GM12874 (cell line): ENCODE measurements at regions not wholly inside any gene's neighbourhood (a gene's known extent, or its start where the extent isn't known, plus 50 kb on each side); places are given as distances from the start of the nearest gene placed in this dataset.

Experiments used
- CTCF ChIP-seq: IDR thresholded peaks from 2 replicates; pipeline ENCODE4 v1.5.1; 2011; ENCODE audit warnings: low read depth, mild to moderate bottlenecking, control low read depth, low read length, moderate library complexity; ENCODE audit not compliant: insufficient read depth

GRCh38 chr13:60328073-60328472 lies 68.9 kb upstream of the TDRD3 start:
- TF ChIP-seq CTCF: no peak

GRCh38 chr13:60329221-60329923 lies 67.6 kb upstream of the TDRD3 start:
- peak; percentile 46 for TF ChIP-seq CTCF

DNA sequence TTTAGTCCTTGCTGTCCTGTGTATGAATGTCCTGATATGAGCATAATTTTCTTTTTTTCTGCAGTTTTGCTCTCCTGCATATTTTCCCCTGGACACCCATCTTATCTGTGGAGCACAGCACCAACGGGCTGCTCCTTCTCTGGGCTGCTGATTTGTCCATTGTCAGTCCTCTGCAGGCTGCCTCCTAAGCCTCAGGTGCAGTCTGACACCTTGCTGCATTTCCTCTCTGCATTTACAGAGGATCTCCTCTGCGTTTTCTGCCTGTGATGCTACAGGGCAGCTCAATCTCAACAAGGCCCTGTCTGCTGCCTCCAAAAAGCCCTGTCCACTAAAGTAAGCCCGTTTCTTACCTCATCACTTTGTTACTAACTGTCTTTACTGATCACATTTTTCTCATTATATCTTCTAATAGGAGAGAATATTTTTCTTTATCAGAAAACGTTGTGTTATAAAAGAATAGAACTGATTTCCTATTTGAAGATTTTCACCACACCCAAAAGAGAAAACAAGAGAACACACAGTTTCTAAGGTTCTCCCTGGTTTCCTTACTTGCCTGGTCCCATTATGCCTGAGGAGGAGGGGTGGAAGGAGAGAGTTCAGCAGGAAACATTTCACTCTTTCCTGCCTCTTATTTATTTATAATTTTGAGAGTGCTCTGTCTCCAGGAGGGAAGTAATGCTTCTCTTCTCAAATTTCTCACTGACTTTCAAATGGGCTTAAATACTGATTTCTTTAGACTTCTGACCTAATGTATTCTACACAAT lies 65.6 kb upstream of the TDRD3 start:
- no peak for TF ChIP-seq CTCF

DNA sequence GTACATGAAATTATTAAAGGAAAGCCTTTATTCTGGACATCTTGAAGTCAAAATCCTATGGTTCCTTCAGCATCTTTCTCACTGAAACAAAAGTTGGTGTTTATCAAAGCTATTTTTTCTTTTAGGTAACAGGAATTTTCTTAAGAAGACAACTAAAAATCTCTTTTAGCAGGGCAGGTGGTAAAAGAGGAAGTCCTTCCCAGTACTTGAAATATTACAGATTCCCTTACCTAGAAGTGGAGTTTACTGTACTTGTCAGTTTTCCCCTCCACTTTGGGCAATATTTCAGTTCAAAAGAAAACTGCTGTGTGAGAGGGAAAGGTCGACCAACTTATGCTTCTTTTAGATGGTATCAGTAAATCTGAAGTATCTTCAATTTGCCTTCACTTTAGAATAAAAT lies 64.3 kb upstream of the TDRD3 start:
- no peak for TF ChIP-seq CTCF

DNA sequence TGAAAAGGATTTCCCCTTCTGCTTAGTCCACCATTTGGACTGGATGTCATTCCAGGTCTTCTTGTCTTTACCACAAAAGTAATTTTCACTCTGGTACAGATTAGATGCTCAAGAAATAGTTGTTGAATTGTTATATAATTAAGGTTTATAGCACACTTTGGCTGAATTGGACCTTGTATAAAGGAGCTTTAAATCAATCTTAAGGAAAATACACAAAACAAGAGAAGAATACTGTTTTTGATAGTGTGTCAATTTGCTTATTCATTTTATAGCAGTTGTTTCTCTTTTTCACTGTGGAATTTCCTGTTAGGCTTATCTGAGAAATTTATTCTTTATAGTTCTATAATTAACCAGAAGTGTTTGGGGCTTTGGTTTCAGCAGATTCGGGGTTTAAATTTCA lies 62.7 kb upstream of the TDRD3 start:
- TF ChIP-seq CTCF: no peak

DNA sequence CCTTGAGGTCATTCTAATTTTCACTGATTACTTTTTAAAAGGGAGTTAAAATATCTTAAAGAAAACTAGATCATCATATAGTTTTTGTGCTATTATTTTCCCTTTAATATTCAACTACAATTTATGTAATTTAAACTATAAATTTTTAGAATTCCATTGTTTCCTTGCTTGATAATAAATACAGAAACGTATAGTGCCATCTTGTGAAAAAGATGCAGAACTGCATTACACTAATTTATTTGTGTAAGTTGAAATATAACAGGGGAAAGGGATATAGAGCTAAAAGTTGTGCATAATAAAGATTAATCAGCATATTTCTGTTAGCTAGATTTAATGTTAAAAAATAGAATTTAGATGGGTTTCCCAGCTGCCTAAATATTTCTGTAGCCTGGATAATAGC lies 61.5 kb upstream of the TDRD3 start:
- 0 out of 2 replicates have a peak, but pooled peaks have one; percentile 10 for TF ChIP-seq CTCF

DNA sequence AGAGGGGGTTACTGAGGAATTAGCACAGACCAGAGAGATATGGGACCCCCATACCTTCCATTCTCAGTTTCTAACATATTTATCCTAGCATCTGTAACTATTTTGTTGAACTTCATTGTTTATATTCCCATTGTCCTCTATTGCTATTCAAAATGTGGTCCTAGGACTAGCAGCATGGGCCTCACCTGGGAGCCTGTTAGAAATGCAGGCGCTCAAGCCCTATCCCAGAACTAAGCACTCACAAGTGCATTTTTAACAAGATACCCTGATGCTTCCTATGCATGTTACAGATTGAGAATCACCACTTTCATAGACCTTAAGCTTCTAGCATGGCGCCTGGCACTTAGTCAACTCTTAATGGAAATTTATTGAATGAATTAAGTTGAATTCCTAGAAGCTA lies 58.3 kb upstream of the TDRD3 start:
- TF ChIP-seq CTCF: no peak
